A549 (cell line): ENCODE measurements at regions not wholly inside any gene's neighbourhood (a gene's known extent, or its start where the extent isn't known, plus 50 kb on each side); places are given as distances from the start of the nearest gene placed in this dataset.

ENCODE experiments used
- CBX2 ChIP-seq: fragments of 200-600 bp; sonication (generic); IDR thresholded peaks from 2 replicates; pipeline ENCODE4 v1.6.1; 2016; ENCODE audit warnings: low read depth, mild to moderate bottlenecking, borderline replicate concordance
- CHD2 ChIP-seq: fragments of 150-350 bp; IDR thresholded peaks from 2 replicates; pipeline ENCODE4 v1.6.1; 2014; ENCODE audit warnings: low read length; ENCODE audit not compliant: partially characterized antibody
- CTCF ChIP-seq: fragments of >200 bp; sonication (Bioruptor Twin); formaldehyde crosslinking; IDR thresholded peaks from 3 replicates; pipeline ENCODE4 v1.5.1; 2016
- NR3C1 ChIP-seq: fragments of >200 bp; sonication (Bioruptor Twin); formaldehyde crosslinking; IDR thresholded peaks from 3 replicates; pipeline ENCODE4 v1.6.1; 2017
- POLR2A ChIP-seq: IDR thresholded peaks from 2 replicates; pipeline ENCODE4 v1.6.1; 2012; ENCODE audit warnings: mild to moderate bottlenecking, low read length
- RAD21 ChIP-seq, 2 experiments: fragments of >200 bp in 1 of 2; sonication (Bioruptor Twin) in 1 of 2; formaldehyde crosslinking in 1 of 2; IDR thresholded peaks in 1 of 2; conservative IDR thresholded peaks in 1 of 2; 2 replicates in 1 of 2; 3 replicates in 1 of 2; pipeline ENCODE4 v1.6.1; 2012 to 2018; ENCODE audit warnings: inconsistent platforms in 1 of 2
- RNF2 ChIP-seq: fragments of 200-600 bp; sonication (generic); IDR thresholded peaks from 2 replicates; pipeline ENCODE4 v1.6.1; 2016; ENCODE audit warnings: low read depth, mild to moderate bottlenecking, antibody characterized with exemption, moderate library complexity, borderline replicate concordance
- TF ChIP-seq, protein P1 (sequence below): fragments of 200-600 bp; sonication (generic); IDR thresholded peaks from 2 replicates; pipeline ENCODE4 v1.6.1; 2016; ENCODE audit warnings: antibody characterized with exemption, mild to moderate bottlenecking, moderate library complexity

GRCh38 chr13:53778937-53779336 lies 750.3 kb downstream of the OLFM4 start:
- no peak for TF ChIP-seq POLR2A
- TF ChIP-seq RNF2: no peak
- no peak for TF ChIP-seq CTCF
- no peak for TF ChIP-seq RAD21 (conservative IDR thresholded peaks at IDR 0.05 in 1 of 2, IDR thresholded peaks at IDR 0.05 in 1 of 2)
- TF ChIP-seq CBX2: no peak
- TF ChIP-seq, protein P1, sequence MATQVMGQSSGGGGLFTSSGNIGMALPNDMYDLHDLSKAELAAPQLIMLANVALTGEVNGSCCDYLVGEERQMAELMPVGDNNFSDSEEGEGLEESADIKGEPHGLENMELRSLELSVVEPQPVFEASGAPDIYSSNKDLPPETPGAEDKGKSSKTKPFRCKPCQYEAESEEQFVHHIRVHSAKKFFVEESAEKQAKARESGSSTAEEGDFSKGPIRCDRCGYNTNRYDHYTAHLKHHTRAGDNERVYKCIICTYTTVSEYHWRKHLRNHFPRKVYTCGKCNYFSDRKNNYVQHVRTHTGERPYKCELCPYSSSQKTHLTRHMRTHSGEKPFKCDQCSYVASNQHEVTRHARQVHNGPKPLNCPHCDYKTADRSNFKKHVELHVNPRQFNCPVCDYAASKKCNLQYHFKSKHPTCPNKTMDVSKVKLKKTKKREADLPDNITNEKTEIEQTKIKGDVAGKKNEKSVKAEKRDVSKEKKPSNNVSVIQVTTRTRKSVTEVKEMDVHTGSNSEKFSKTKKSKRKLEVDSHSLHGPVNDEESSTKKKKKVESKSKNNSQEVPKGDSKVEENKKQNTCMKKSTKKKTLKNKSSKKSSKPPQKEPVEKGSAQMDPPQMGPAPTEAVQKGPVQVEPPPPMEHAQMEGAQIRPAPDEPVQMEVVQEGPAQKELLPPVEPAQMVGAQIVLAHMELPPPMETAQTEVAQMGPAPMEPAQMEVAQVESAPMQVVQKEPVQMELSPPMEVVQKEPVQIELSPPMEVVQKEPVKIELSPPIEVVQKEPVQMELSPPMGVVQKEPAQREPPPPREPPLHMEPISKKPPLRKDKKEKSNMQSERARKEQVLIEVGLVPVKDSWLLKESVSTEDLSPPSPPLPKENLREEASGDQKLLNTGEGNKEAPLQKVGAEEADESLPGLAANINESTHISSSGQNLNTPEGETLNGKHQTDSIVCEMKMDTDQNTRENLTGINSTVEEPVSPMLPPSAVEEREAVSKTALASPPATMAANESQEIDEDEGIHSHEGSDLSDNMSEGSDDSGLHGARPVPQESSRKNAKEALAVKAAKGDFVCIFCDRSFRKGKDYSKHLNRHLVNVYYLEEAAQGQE: no peak
- TF ChIP-seq CHD2: no peak
- TF ChIP-seq NR3C1: no peak
